LNCaP clone FGC (cell line): ENCODE measurements at regions not wholly inside any gene's neighbourhood (a gene's known extent, or its start where the extent isn't known, plus 50 kb on each side); places are given as distances from the start of the nearest gene placed in this dataset.

ENCODE experiments used
- DNase-seq: peaks from one replicate; pipeline ENCODE4 v3.0.0-alpha.2; 2011; ENCODE audit warnings: low read depth
- H3K4me3 ChIP-seq: 2 replicates; pipeline ENCODE4 v1.5.1; 2011; ENCODE audit warnings: mild to moderate bottlenecking, low read depth, low read length, control low read depth
- CTCF ChIP-seq: IDR thresholded peaks from 2 replicates; pipeline ENCODE4 v1.5.1; 2012; ENCODE audit warnings: mild to moderate bottlenecking; ENCODE audit not compliant: control insufficient read depth, insufficient read depth; ENCODE audit errors: extremely low read depth

- no peak for TF ChIP-seq CTCF
- no peak overlapping the region for H3K4me3 ChIP-seq
- no peak for DNase-seq
These were observed 117.2 kb downstream of the FASLG start for GRCh38 chr1:172776071-172776470.

GRCh38 chr1:172777767-172778166 is 118.9 kb downstream of the FASLG start:
- H3K4me3 ChIP-seq: no peak overlapping the region
- no peak for DNase-seq
- TF ChIP-seq CTCF: no peak

- H3K4me3 ChIP-seq: no peak overlapping the region
- no peak for DNase-seq
- peak; percentile 35; the same call in 1 of the 2 replicates for TF ChIP-seq CTCF
These were observed 119.9 kb downstream of the FASLG start for GRCh38 chr1:172778456-172779455.

- TF ChIP-seq CTCF: no peak
- no peak for DNase-seq
- no peak overlapping the region for H3K4me3 ChIP-seq
These were observed 120.6 kb downstream of the FASLG start for GRCh38 chr1:172779491-172779890.

GRCh38 chr1:172781513-172782140 is 122.7 kb downstream of the FASLG start:
- no peak overlapping the region for H3K4me3 ChIP-seq
- no peak for TF ChIP-seq CTCF
- DNase-seq: no peak

- DNase-seq: no peak
- no peak overlapping the region for H3K4me3 ChIP-seq
- no peak for TF ChIP-seq CTCF
These were observed 130.9 kb downstream of the FASLG start for GRCh38 chr1:172789840-172790239.

- no peak for DNase-seq
- TF ChIP-seq CTCF: no peak
- no peak overlapping the region for H3K4me3 ChIP-seq
These were observed 131.3 kb downstream of the FASLG start for GRCh38 chr1:172790245-172790644.
